ENCODE measurements at regions not wholly inside any gene's neighbourhood (a gene's known extent, or its start where the extent isn't known, plus 50 kb on each side); places are given as distances from the start of the nearest gene placed in this dataset.

DNA sequence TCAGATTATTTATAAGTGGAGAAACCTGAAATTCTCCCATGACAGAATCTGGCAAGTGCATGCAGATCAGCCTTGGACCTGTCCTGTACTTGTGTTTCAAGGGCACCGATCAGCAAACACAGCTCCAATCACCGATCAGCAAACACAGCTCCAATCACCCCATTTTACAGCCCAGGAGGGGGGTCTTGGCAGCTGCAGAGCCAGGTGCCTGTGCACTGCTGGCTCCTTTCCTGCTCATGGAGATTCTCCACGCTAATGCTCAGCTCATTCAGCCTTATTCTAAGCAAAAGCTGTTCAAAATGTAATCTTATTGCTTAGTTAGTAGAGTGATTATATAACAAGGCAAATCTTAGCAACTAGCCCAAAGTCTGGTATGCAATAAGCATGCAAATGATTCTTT lies 623.1 kb upstream of the HS6ST1 start:
- TF ChIP-seq, protein P1, sequence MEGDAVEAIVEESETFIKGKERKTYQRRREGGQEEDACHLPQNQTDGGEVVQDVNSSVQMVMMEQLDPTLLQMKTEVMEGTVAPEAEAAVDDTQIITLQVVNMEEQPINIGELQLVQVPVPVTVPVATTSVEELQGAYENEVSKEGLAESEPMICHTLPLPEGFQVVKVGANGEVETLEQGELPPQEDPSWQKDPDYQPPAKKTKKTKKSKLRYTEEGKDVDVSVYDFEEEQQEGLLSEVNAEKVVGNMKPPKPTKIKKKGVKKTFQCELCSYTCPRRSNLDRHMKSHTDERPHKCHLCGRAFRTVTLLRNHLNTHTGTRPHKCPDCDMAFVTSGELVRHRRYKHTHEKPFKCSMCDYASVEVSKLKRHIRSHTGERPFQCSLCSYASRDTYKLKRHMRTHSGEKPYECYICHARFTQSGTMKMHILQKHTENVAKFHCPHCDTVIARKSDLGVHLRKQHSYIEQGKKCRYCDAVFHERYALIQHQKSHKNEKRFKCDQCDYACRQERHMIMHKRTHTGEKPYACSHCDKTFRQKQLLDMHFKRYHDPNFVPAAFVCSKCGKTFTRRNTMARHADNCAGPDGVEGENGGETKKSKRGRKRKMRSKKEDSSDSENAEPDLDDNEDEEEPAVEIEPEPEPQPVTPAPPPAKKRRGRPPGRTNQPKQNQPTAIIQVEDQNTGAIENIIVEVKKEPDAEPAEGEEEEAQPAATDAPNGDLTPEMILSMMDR (IDR thresholded peaks at IDR 0.05) = no peak
- TF ChIP-seq POLR2A (IDR thresholded peaks at IDR 0.05) = no peak

Measured in Peyer's patch (tissue), 4 donors.